ENCODE measurements at regions not wholly inside any gene's neighbourhood (a gene's known extent, or its start where the extent isn't known, plus 50 kb on each side); places are given as distances from the start of the nearest gene placed in this dataset.
"Not testable (repeated sequence)": the region's sequence is repeated elsewhere in the genome, so short reads cannot be mapped to it uniquely, and the experiment has no call there.

GRCh38 chr3:28994161-28994905 lies 286.5 kb upstream of the RBMS3 start:
- no peak overlapping the region for H3K4me3 ChIP-seq (ENCODE audit: low read length)

DNA sequence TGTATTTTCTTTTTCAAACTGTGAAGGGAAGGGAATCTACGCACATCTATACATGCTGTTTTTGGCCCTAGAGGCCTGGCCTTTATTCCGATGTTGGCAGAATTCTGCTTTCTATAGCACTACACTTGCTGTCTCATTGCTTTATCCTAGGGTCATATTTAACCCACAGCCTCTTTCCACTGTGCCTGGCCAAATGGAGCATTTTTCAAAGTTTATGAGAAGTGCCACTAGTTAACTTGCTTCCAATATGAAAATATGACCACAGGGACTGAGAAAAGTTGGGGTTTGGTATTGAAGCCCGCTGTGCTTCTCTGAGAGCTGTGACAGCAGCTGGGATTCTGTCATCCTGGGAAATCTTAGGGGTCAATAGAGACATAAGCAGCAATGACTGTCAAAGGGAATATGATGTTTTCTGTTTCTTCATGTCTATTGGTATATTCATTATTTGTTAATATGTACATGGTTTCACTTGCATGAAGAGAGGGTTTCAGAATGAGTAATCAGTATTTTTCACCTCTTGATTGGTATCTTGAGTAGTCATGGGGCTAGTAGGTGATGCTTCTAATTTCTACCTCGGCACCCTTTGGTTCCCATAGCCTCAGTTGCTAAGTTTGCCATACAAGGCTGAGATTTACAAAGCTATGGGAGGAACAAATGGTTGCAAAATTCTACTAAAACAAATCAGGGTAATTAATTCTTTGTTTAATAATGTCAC lies 275.8 kb upstream of the RBMS3 start:
- H3K4me3 ChIP-seq (ENCODE audit: low read length), result no peak overlapping the region
- no peaks in the 10 kb centered on the region for H3K9me3 ChIP-seq (ENCODE audit: control insufficient read depth, low read length)
- H3K27me3 ChIP-seq (replicated peaks; ENCODE audit: control insufficient read depth, insufficient read depth, low read length), result no peaks in the 10 kb centered on the region
- no peak for DNase-seq (ENCODE audit: low read depth)
- H3K36me3 ChIP-seq (ENCODE audit: control insufficient read depth, insufficient read depth, low read length, severe bottlenecking), result no peaks in the 10 kb centered on the region
- H3K4me1 ChIP-seq (ENCODE audit: control insufficient read depth, insufficient read depth, low read length), result no peaks in the 10 kb centered on the region
- no peak overlapping the region for H3K9ac ChIP-seq (ENCODE audit: low read length)

More at GRCh38 chr3:28994161-28994905, 286.5 kb upstream of the RBMS3 start:
- DNase-seq (ENCODE audit: low read depth), result no peak
- H3K36me3 ChIP-seq (ENCODE audit: control insufficient read depth, insufficient read depth, low read length, severe bottlenecking), result no peaks in the 10 kb centered on the region
- no peaks in the 10 kb centered on the region for H3K27me3 ChIP-seq (replicated peaks; ENCODE audit: control insufficient read depth, insufficient read depth, low read length)
- no peak overlapping the region for H3K9ac ChIP-seq (ENCODE audit: low read length)
- peaks cover 3% of the 10 kb centered on the region for H3K9me3 ChIP-seq (ENCODE audit: control insufficient read depth, low read length)
- H3K4me1 ChIP-seq (ENCODE audit: control insufficient read depth, insufficient read depth, low read length), result no peaks in the 10 kb centered on the region

GRCh38 chr3:29005862-29006261 lies 275.0 kb upstream of the RBMS3 start:
- no peak for DNase-seq (ENCODE audit: low read depth)
- Histone ChIP-seq H3K9ac (ENCODE audit: low read length) (no peak overlapping the region), H3K36me3 (ENCODE audit: control insufficient read depth, insufficient read depth, low read length, severe bottlenecking) (no peaks in the 10 kb centered on the region), H3K4me1 (ENCODE audit: control insufficient read depth, insufficient read depth, low read length) (no peaks in the 10 kb centered on the region), H3K4me3 (ENCODE audit: low read length) (no peak overlapping the region), H3K9me3 (ENCODE audit: control insufficient read depth, low read length) (no peaks in the 10 kb centered on the region), H3K27me3 (replicated peaks; ENCODE audit: control insufficient read depth, insufficient read depth, low read length) (no peaks in the 10 kb centered on the region)

GRCh38 chr3:29011441-29011840 lies 269.4 kb upstream of the RBMS3 start:
- no peak overlapping the region for H3K9ac ChIP-seq (ENCODE audit: low read length)
- DNase-seq (ENCODE audit: low read depth), result no peak

GRCh38 chr3:29011966-29012365 lies 268.9 kb upstream of the RBMS3 start:
- H3K9ac ChIP-seq (ENCODE audit: low read length), result no peak overlapping the region
- H3K27me3 ChIP-seq (replicated peaks; ENCODE audit: control insufficient read depth, insufficient read depth, low read length), result no peaks in the 10 kb centered on the region
- no peaks in the 10 kb centered on the region for H3K9me3 ChIP-seq (ENCODE audit: control insufficient read depth, low read length)

More at GRCh38 chr3:29011441-29011840, 269.4 kb upstream of the RBMS3 start:
- Histone ChIP-seq H3K4me1 (ENCODE audit: control insufficient read depth, insufficient read depth, low read length) (no peaks in the 10 kb centered on the region), H3K9me3 (ENCODE audit: control insufficient read depth, low read length) (no peaks in the 10 kb centered on the region), H3K27me3 (replicated peaks; ENCODE audit: control insufficient read depth, insufficient read depth, low read length) (no peaks in the 10 kb centered on the region), H3K36me3 (ENCODE audit: control insufficient read depth, insufficient read depth, low read length, severe bottlenecking) (no peaks in the 10 kb centered on the region), H3K4me3 (ENCODE audit: low read length) (no peak overlapping the region)

GRCh38 chr3:29022976-29023375 lies 257.9 kb upstream of the RBMS3 start:
- no peak overlapping the region for H3K9ac ChIP-seq (ENCODE audit: low read length)
- H3K9me3 ChIP-seq (ENCODE audit: control insufficient read depth, low read length), result no peaks in the 10 kb centered on the region
- no peaks in the 10 kb centered on the region for H3K36me3 ChIP-seq (ENCODE audit: control insufficient read depth, insufficient read depth, low read length, severe bottlenecking)
- H3K27me3 ChIP-seq (replicated peaks; ENCODE audit: control insufficient read depth, insufficient read depth, low read length), result no peaks in the 10 kb centered on the region
- H3K4me1 ChIP-seq (ENCODE audit: control insufficient read depth, insufficient read depth, low read length), result no peaks in the 10 kb centered on the region
- DNase-seq (ENCODE audit: low read depth), result no peak
- no peak overlapping the region for H3K4me3 ChIP-seq (ENCODE audit: low read length)

More at GRCh38 chr3:29011966-29012365, 268.9 kb upstream of the RBMS3 start:
- Histone ChIP-seq H3K36me3 (ENCODE audit: control insufficient read depth, insufficient read depth, low read length, severe bottlenecking) (no peaks in the 10 kb centered on the region), H3K4me3 (ENCODE audit: low read length) (no peak overlapping the region), H3K4me1 (ENCODE audit: control insufficient read depth, insufficient read depth, low read length) (no peaks in the 10 kb centered on the region)
- DNase-seq (ENCODE audit: low read depth), result no peak

- Histone ChIP-seq H3K9ac (ENCODE audit: low read length) (no peak overlapping the region), H3K27me3 (replicated peaks; ENCODE audit: control insufficient read depth, insufficient read depth, low read length) (no peaks in the 10 kb centered on the region), H3K9me3 (ENCODE audit: control insufficient read depth, low read length) (no peaks in the 10 kb centered on the region), H3K4me3 (ENCODE audit: low read length) (no peak overlapping the region), H3K36me3 (ENCODE audit: control insufficient read depth, insufficient read depth, low read length, severe bottlenecking) (no peaks in the 10 kb centered on the region), H3K4me1 (ENCODE audit: control insufficient read depth, insufficient read depth, low read length) (no peaks in the 10 kb centered on the region)
- DNase-seq (ENCODE audit: low read depth), result no peak
These were observed 254.6 kb upstream of the RBMS3 start for GRCh38 chr3:29026286-29026685.

GRCh38 chr3:29026959-29027358 lies 253.9 kb upstream of the RBMS3 start:
- DNase-seq (ENCODE audit: low read depth), result no peak

DNA sequence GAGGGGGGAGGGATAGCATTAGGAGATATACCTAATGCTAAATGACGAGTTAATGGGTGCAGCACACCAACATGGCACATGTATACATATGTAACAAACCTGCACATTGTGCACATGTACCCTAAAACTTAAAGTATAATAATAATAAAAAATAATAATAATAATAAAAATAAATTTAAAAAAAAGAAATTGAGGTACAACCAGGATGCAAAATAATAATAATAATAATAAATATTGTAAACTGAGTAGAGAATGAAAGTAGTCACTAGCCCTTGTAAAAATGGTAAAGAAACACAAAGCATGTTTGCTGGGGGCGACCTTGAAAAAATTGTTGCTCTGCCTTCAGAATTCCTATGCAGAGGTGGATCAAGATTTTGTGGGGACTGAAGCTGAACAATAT lies 249.7 kb upstream of the RBMS3 start:
- H3K4me1 ChIP-seq (ENCODE audit: control insufficient read depth, insufficient read depth, low read length); H3K9ac ChIP-seq (ENCODE audit: low read length); H3K4me3 ChIP-seq (ENCODE audit: low read length): not testable (repeated sequence)

More at GRCh38 chr3:29026959-29027358, 253.9 kb upstream of the RBMS3 start:
- H3K27me3 ChIP-seq (replicated peaks; ENCODE audit: control insufficient read depth, insufficient read depth, low read length), result no peaks in the 10 kb centered on the region
- H3K9me3 ChIP-seq (ENCODE audit: control insufficient read depth, low read length), result no peaks in the 10 kb centered on the region
- no peak overlapping the region for H3K4me3 ChIP-seq (ENCODE audit: low read length)
- no peak overlapping the region for H3K9ac ChIP-seq (ENCODE audit: low read length)
- no peaks in the 10 kb centered on the region for H3K36me3 ChIP-seq (ENCODE audit: control insufficient read depth, insufficient read depth, low read length, severe bottlenecking)
- no peaks in the 10 kb centered on the region for H3K4me1 ChIP-seq (ENCODE audit: control insufficient read depth, insufficient read depth, low read length)

GRCh38 chr3:29033511-29033910 lies 247.4 kb upstream of the RBMS3 start:
- Histone ChIP-seq H3K4me3 (ENCODE audit: low read length) (no peak overlapping the region), H3K4me1 (ENCODE audit: control insufficient read depth, insufficient read depth, low read length) (no peaks in the 10 kb centered on the region), H3K27me3 (replicated peaks; ENCODE audit: control insufficient read depth, insufficient read depth, low read length) (no peaks in the 10 kb centered on the region), H3K36me3 (ENCODE audit: control insufficient read depth, insufficient read depth, low read length, severe bottlenecking) (no peaks in the 10 kb centered on the region), H3K9ac (ENCODE audit: low read length) (no peak overlapping the region), H3K9me3 (ENCODE audit: control insufficient read depth, low read length) (no peaks in the 10 kb centered on the region)
- no peak for DNase-seq (ENCODE audit: low read depth)

More for the DNA sequence above, 249.7 kb upstream of the RBMS3 start:
- H3K27me3 ChIP-seq (replicated peaks; ENCODE audit: control insufficient read depth, insufficient read depth, low read length); H3K9me3 ChIP-seq (ENCODE audit: control insufficient read depth, low read length); DNase-seq (ENCODE audit: low read depth); H3K36me3 ChIP-seq (ENCODE audit: control insufficient read depth, insufficient read depth, low read length, severe bottlenecking): not testable (repeated sequence)

- H3K9me3 ChIP-seq (ENCODE audit: control insufficient read depth, low read length), result no peaks in the 10 kb centered on the region
These were observed 230.7 kb upstream of the RBMS3 start for GRCh38 chr3:29050155-29050554.

More at GRCh38 chr3:29050155-29050554, 230.7 kb upstream of the RBMS3 start:
- no peak overlapping the region for H3K4me3 ChIP-seq (ENCODE audit: low read length)
- H3K27me3 ChIP-seq (replicated peaks; ENCODE audit: control insufficient read depth, insufficient read depth, low read length), result no peaks in the 10 kb centered on the region
- no peak overlapping the region for H3K9ac ChIP-seq (ENCODE audit: low read length)
- H3K36me3 ChIP-seq (ENCODE audit: control insufficient read depth, insufficient read depth, low read length, severe bottlenecking), result no peaks in the 10 kb centered on the region
- no peaks in the 10 kb centered on the region for H3K4me1 ChIP-seq (ENCODE audit: control insufficient read depth, insufficient read depth, low read length)
- DNase-seq (ENCODE audit: low read depth), result no peak

All from adipocyte (in vitro differentiated cells).